ENCODE measurements at regions not wholly inside any gene's neighbourhood (a gene's known extent, or its start where the extent isn't known, plus 50 kb on each side); places are given as distances from the start of the nearest gene placed in this dataset.

- DNase-seq = no peak
These were observed 966.9 kb upstream of the TMEM132C start for GRCh38 chr12:127300075-127300474.

- no peak for DNase-seq
These were observed 966.2 kb upstream of the TMEM132C start for GRCh38 chr12:127300753-127301152.

- no peak for DNase-seq
These were observed 965.1 kb upstream of the TMEM132C start for GRCh38 chr12:127301876-127302275.

- no peak for DNase-seq
These were observed 961.9 kb upstream of the TMEM132C start for GRCh38 chr12:127304751-127305725.

GRCh38 chr12:127306604-127307215 is 960.3 kb upstream of the TMEM132C start:
- no peak for DNase-seq

- no peak for DNase-seq
These were observed 959.4 kb upstream of the TMEM132C start for GRCh38 chr12:127307528-127307927.

GRCh38 chr12:127308148-127308547 is 958.8 kb upstream of the TMEM132C start:
- no peak for DNase-seq

- DNase-seq = no peak
These were observed 956.4 kb upstream of the TMEM132C start for GRCh38 chr12:127310548-127310947.

GRCh38 chr12:127311720-127312364 is 955.1 kb upstream of the TMEM132C start:
- DNase-seq = no peak

GRCh38 chr12:127324681-127325080 is 942.3 kb upstream of the TMEM132C start:
- no peak for DNase-seq

GRCh38 chr12:127327986-127328385 is 939.0 kb upstream of the TMEM132C start:
- no peak for DNase-seq

GRCh38 chr12:127328867-127329266 is 938.1 kb upstream of the TMEM132C start:
- DNase-seq = no peak

- DNase-seq = no peak
These were observed 932.6 kb upstream of the TMEM132C start for GRCh38 chr12:127334365-127334764.

GRCh38 chr12:127334912-127335644 is 931.9 kb upstream of the TMEM132C start:
- no peak for DNase-seq

GRCh38 chr12:127336416-127336815 is 930.6 kb upstream of the TMEM132C start:
- no peak for DNase-seq

- no peak for DNase-seq
These were observed 927.9 kb upstream of the TMEM132C start for GRCh38 chr12:127339065-127339464.

GRCh38 chr12:127340381-127340780 is 926.6 kb upstream of the TMEM132C start:
- no peak for DNase-seq

GRCh38 chr12:127342861-127343260 is 924.1 kb upstream of the TMEM132C start:
- no peak for DNase-seq

- no peak for DNase-seq
These were observed 923.0 kb upstream of the TMEM132C start for GRCh38 chr12:127343940-127344339.

GRCh38 chr12:127351481-127352010 is 915.4 kb upstream of the TMEM132C start:
- DNase-seq = no peak

GRCh38 chr12:127355061-127355841 is 911.7 kb upstream of the TMEM132C start:
- no peak for DNase-seq

- no peak for DNase-seq
These were observed 908.1 kb upstream of the TMEM132C start for GRCh38 chr12:127358888-127359287.

Measured in activated naive CD4-positive, alpha-beta T cell treated with Interleukin-2 at 50 U/mL for 16 hours (primary cell).